ENCODE measurements at regions not wholly inside any gene's neighbourhood (a gene's known extent, or its start where the extent isn't known, plus 50 kb on each side); places are given as distances from the start of the nearest gene placed in this dataset.
"Not testable (repeated sequence)": the region's sequence is repeated elsewhere in the genome, so short reads cannot be mapped to it uniquely, and the experiment has no call there.

DNA sequence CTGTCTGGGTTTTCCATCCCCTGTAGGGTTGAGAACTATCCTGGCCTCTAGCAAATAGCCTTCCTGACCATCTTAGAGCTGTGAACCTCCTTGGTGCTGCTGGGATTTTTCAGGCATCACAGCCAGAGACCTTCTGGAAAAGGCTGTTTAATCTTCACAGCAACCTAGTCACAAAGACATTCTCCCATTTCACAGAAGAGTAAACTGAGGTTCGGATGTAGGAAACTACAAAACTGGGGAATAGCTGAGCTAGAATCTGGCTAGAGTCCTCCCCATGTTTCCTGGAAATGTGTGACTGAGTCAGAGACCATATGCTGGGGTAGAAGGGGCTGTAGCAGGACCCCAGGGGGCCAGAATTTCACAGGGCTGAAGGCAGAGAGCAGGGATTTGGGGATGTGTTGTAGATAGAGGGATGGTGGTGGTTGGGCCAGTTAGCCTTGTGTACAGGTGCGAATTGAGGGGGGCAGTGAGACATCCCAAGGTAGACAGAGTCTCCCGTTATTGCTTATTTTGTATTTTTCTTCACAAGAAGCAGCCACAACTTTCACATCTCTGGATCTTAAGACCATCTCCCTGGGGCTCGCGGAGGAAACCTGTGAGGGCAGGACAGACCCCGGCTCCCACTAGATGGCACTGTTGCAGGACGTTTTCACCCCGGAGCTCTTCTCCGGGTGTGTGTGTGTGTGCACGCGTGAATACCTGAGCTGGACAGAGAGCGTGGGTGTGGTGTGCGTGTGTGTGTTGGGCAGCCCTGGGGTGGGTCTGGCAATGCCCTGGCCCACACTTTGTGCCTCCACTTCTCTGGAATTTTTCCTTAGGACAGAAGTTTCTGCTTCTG is 66.9 kb upstream of the PRR23C start:
- Histone ChIP-seq H3K4me2 (ENCODE audit: low read length) (peak overlapping the region; percentile 53), H2AFZ (ENCODE audit: low read depth, low read length) (peak overlapping the region; percentile 65; the same call in 1 of the 2 replicates), H3K9me3 (ENCODE audit: insufficient read depth, low read length) (no peaks in the 10 kb centered on the region)

DNA sequence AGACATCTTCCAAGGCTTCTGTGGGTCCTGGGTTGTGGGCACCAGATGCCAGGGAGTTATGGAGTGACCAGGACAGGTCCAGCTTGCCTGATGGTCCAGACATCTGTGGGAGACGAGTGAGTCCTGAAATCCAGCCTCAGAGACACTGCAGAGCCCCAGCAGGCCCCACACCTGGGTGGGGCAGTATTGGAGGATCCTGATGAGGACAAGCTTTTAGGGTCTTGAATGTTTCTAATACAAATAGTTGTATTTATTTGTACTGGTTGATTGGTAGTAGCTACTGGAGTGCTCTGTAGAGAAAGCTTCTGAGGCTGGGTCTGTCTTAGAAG is 67.5 kb upstream of the PRR23C start:
- Histone ChIP-seq H3K9ac (ENCODE audit: low read length) (no peak overlapping the region), H3K79me2 (ENCODE audit: low read length) (no peaks in the 10 kb centered on the region), H3K4me1 (ENCODE audit: low read length) (peaks cover 7% of the 10 kb centered on the region; the same call in 1 of the 2 replicates), H3K4me2 (ENCODE audit: low read length) (peak overlapping the region; percentile 53), H3K27ac (ENCODE audit: low read length) (no peak overlapping the region), H3K36me3 (replicated peaks; ENCODE audit: low read depth, low read length) (no peaks in the 10 kb centered on the region), H3K4me3 (ENCODE audit: low read length) (peak overlapping the region; percentile 45), H3K9me3 (ENCODE audit: insufficient read depth, low read length) (no peaks in the 10 kb centered on the region), H4K20me1 (ENCODE audit: insufficient read depth, low read length) (no peaks in the 10 kb centered on the region), H2AFZ (ENCODE audit: low read depth, low read length) (peak overlapping the region; percentile 65; the same call in 1 of the 2 replicates), H3K27me3 (ENCODE audit: low read depth, low read length) (0 out of 2 replicates have a peak, but pooled peaks cover 12% of the 10 kb centered on the region)
- no peak for TF ChIP-seq EZH2phosphoT487 (IDR thresholded peaks at IDR 0.05; ENCODE audit: low read depth)
- TF ChIP-seq, protein P1, sequence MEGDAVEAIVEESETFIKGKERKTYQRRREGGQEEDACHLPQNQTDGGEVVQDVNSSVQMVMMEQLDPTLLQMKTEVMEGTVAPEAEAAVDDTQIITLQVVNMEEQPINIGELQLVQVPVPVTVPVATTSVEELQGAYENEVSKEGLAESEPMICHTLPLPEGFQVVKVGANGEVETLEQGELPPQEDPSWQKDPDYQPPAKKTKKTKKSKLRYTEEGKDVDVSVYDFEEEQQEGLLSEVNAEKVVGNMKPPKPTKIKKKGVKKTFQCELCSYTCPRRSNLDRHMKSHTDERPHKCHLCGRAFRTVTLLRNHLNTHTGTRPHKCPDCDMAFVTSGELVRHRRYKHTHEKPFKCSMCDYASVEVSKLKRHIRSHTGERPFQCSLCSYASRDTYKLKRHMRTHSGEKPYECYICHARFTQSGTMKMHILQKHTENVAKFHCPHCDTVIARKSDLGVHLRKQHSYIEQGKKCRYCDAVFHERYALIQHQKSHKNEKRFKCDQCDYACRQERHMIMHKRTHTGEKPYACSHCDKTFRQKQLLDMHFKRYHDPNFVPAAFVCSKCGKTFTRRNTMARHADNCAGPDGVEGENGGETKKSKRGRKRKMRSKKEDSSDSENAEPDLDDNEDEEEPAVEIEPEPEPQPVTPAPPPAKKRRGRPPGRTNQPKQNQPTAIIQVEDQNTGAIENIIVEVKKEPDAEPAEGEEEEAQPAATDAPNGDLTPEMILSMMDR (IDR thresholded peaks at IDR 0.05; ENCODE audit: low read depth, low read length) = no peak

More for the DNA sequence above, 66.9 kb upstream of the PRR23C start:
- H3K79me2 ChIP-seq (ENCODE audit: low read length) = no peaks in the 10 kb centered on the region
- H4K20me1 ChIP-seq (ENCODE audit: insufficient read depth, low read length) = no peaks in the 10 kb centered on the region
- no peak overlapping the region for H3K9ac ChIP-seq (ENCODE audit: low read length)
- no peak overlapping the region for H3K27ac ChIP-seq (ENCODE audit: low read length)
- no peaks in the 10 kb centered on the region for H3K36me3 ChIP-seq (replicated peaks; ENCODE audit: low read depth, low read length)
- H3K4me3 ChIP-seq (ENCODE audit: low read length) = peak overlapping the region; percentile 45
- peaks cover 7% of the 10 kb centered on the region; the same call in 1 of the 2 replicates for H3K4me1 ChIP-seq (ENCODE audit: low read length)
- TF ChIP-seq, protein P1 (IDR thresholded peaks at IDR 0.05; ENCODE audit: low read depth, low read length) = peak; percentile 81
- no peak for TF ChIP-seq EZH2phosphoT487 (IDR thresholded peaks at IDR 0.05; ENCODE audit: low read depth)
- 0 out of 2 replicates have a peak, but pooled peaks cover 14% of the 10 kb centered on the region for H3K27me3 ChIP-seq (ENCODE audit: low read depth, low read length)

DNA sequence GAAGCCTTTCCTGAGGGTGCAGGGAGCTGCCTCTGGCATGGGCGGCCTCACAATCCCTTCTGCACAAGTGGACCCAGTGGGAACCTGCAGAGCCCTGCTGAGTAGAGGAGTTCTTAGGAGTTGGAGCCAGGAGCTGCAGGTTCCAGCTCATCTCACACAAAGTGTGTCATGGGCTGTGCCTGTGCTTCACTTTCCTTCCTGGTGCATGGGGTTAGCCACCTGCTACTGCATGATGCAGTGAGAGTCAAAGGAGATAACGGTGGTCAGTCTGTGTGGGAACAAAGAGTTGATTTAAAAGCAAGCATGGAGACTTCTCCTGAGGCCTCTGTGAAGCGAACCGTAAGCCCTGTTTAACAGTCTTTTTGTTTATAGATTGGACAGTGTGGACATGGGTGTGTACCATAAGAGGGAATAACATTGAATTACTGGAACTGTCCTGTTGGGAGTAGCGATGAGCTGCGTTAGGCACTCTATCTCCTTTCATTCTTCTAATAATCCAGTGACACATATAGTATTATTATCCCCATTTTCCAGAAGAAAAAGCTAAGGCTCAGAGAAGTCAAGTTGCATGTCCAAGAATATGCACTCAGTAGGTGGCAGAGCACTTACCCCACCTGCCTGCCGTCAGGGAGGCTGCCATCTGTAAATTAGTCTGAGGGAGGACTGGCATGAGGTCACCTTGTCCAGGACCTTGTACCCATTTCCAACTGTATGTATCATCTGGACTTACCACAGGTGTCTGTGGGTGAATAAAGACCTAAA is 68.7 kb upstream of the PRR23C start:
- H3K36me3 ChIP-seq (replicated peaks; ENCODE audit: low read depth, low read length) = no peaks in the 10 kb centered on the region
- H3K4me2 ChIP-seq (ENCODE audit: low read length) = no peak overlapping the region
- no peaks in the 10 kb centered on the region for H3K9me3 ChIP-seq (ENCODE audit: insufficient read depth, low read length)
- H3K4me3 ChIP-seq (ENCODE audit: low read length) = no peak overlapping the region
- no peaks in the 10 kb centered on the region for H3K79me2 ChIP-seq (ENCODE audit: low read length)
- H4K20me1 ChIP-seq (ENCODE audit: insufficient read depth, low read length) = no peaks in the 10 kb centered on the region
- peaks cover 7% of the 10 kb centered on the region; the same call in 1 of the 2 replicates for H3K4me1 ChIP-seq (ENCODE audit: low read length)
- no peak overlapping the region for H3K9ac ChIP-seq (ENCODE audit: low read length)
- H3K27ac ChIP-seq (ENCODE audit: low read length) = no peak overlapping the region
- no peak overlapping the region for H2AFZ ChIP-seq (ENCODE audit: low read depth, low read length)
- H3K27me3 ChIP-seq (ENCODE audit: low read depth, low read length) = 0 out of 2 replicates have a peak, but pooled peaks cover 12% of the 10 kb centered on the region
- TF ChIP-seq EZH2phosphoT487 (IDR thresholded peaks at IDR 0.05; ENCODE audit: low read depth) = no peak
- TF ChIP-seq, protein P1 (IDR thresholded peaks at IDR 0.05; ENCODE audit: low read depth, low read length) = peak; percentile 16; the same call in 1 of the 2 replicates

DNA sequence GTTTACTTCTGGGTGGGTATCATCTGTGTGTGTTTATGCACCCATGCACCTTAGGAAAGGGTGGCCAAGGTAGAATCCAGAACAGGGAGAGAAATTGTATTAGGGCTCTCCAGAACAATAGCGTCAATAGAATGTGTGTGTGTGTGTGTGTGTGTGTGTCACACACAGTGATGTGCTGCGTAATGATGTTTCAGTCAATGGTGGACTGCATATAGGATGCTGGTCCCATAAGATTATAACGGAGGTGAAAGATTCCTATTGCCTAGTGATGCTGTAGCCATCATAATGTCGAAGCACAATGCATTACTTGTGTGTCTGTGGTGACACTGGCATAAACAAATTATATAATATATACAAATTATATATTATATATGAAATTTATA is 69.3 kb upstream of the PRR23C start:
- TF ChIP-seq, protein P1 (IDR thresholded peaks at IDR 0.05; ENCODE audit: low read depth, low read length) = no peak
- TF ChIP-seq EZH2phosphoT487 (IDR thresholded peaks at IDR 0.05; ENCODE audit: low read depth) = no peak
- Histone ChIP-seq H3K79me2 (ENCODE audit: low read length) (no peaks in the 10 kb centered on the region), H3K27me3 (ENCODE audit: low read depth, low read length) (0 out of 2 replicates have a peak, but pooled peaks cover 12% of the 10 kb centered on the region)

DNA sequence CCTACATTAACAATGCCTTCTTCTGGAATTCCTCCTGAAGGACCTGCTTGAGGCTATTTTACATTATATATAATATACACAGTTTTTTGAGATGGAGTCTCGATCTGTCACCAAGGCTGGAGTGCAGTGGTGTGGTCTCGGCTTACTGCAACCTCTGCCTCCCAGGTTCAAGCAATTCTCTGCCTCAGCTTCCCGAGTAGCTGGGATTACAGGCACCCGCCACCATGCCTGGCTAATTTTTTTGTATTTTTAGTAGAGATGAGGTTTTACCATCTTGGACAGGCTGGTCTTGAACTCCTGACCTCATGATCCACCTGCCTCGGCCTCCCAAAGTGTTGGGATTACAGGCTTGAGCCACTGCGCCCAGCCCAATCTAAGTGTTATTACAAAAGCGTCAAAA is 71.9 kb upstream of the PRR23C start:
- not testable (repeated sequence) for H4K20me1 ChIP-seq (ENCODE audit: insufficient read depth, low read length); H3K27ac ChIP-seq (ENCODE audit: low read length); H3K4me1 ChIP-seq (ENCODE audit: low read length); H3K36me3 ChIP-seq (replicated peaks; ENCODE audit: low read depth, low read length); H3K4me3 ChIP-seq (ENCODE audit: low read length); H3K4me2 ChIP-seq (ENCODE audit: low read length); H3K79me2 ChIP-seq (ENCODE audit: low read length); H2AFZ ChIP-seq (ENCODE audit: low read depth, low read length); H3K27me3 ChIP-seq (ENCODE audit: low read depth, low read length); H3K9me3 ChIP-seq (ENCODE audit: insufficient read depth, low read length); H3K9ac ChIP-seq (ENCODE audit: low read length)

More for the DNA sequence above, 69.3 kb upstream of the PRR23C start:
- Histone ChIP-seq H3K4me1 (ENCODE audit: low read length) (peaks cover 7% of the 10 kb centered on the region; the same call in 1 of the 2 replicates), H2AFZ (ENCODE audit: low read depth, low read length) (no peak overlapping the region), H3K4me2 (ENCODE audit: low read length) (no peak overlapping the region), H3K9ac (ENCODE audit: low read length) (no peak overlapping the region), H4K20me1 (ENCODE audit: insufficient read depth, low read length) (no peaks in the 10 kb centered on the region), H3K4me3 (ENCODE audit: low read length) (no peak overlapping the region), H3K9me3 (ENCODE audit: insufficient read depth, low read length) (no peaks in the 10 kb centered on the region), H3K27ac (ENCODE audit: low read length) (no peak overlapping the region), H3K36me3 (replicated peaks; ENCODE audit: low read depth, low read length) (no peaks in the 10 kb centered on the region)

All from OCI-LY3 (cell line).